HG03521 (cell line): ENCODE measurements at regions not wholly inside any gene's neighbourhood (a gene's known extent, or its start where the extent isn't known, plus 50 kb on each side); places are given as distances from the start of the nearest gene placed in this dataset.
"Not testable (repeated sequence)": the region's sequence is repeated elsewhere in the genome, so short reads cannot be mapped to it uniquely, and the experiment has no call there.

Source experiments
- ATAC-seq: cut with Tn5 transposase; IDR thresholded peaks from one replicate; pipeline ENCODE4 v1.9.1; 2021; ENCODE audit warnings: mild to moderate bottlenecking, moderate library complexity; ENCODE audit not compliant: unreplicated experiment

GRCh38 chr14:48325486-48325885 lies 650.1 kb upstream of the MDGA2 start:
- ATAC-seq: no peak

GRCh38 chr14:48323665-48324064 lies 648.3 kb upstream of the MDGA2 start:
- no peak for ATAC-seq

DNA sequence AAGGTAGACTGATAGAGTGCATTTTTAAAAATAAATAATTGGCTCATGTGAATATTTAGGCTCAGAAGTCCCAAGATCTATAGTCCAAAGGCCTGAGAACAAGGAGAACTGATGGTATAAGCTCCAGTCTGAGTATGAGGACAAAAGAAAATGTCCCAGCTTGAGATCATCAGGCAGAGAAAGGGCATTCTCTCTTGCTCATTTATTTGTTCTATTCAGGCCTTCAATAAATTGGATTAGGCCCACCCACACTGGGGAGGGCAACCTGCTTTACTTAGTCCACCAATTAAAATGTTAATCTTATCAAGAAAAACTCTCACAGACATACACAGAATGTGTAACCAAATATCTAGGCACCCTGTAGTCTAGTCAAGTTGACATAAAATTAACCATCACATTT lies 644.4 kb upstream of the MDGA2 start:
- no peak for ATAC-seq

GRCh38 chr14:48304729-48305128 lies 629.3 kb upstream of the MDGA2 start:
- ATAC-seq: no peak

- ATAC-seq: no peak
Measured at GRCh38 chr14:48289701-48290100, 614.3 kb upstream of the MDGA2 start.

DNA sequence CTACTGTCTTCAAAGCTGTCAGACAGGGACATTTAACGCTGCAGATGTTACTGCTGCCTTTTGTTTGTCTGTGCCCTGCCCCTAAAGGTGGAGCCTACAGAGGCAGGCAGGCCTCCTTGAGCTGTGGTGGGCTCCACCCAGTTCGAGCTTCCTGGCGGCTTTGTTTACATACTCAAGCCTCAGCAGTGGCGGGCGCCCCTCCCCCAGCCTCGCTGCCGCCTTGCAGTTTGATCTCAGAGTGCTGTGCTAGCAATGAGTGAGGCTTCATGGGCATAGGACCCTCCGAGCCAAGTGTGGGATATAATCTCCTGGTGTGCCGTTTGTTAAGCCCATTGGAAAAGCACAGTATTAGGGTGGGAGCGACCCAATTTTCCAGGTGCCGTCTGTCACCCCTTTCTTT lies 609.8 kb upstream of the MDGA2 start:
- not testable (repeated sequence) for ATAC-seq

GRCh38 chr14:48275301-48275700 lies 599.9 kb upstream of the MDGA2 start:
- ATAC-seq: no peak

- no peak for ATAC-seq
Measured at GRCh38 chr14:48274826-48275225, 599.4 kb upstream of the MDGA2 start.

DNA sequence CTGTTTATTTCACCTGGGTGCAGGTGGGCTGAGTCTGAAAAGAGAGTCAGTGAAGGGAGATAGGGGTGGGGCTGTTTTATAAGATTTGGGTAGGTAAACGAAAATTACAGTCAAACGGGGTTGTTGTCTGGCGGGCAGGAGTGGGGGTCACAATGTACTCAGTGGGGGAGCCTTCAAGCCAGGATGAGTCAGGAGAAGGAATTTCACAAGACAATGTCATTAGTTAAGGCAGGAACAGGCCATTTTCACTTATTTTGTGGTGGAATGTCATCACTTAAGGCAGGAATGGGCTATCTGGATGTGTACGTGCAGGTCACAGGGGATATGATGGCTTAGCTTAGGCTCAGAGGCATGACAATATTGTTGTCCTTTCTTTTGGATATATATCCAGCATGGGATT lies 592.5 kb upstream of the MDGA2 start:
- not testable (repeated sequence) for ATAC-seq

- not testable (repeated sequence) for ATAC-seq
Measured at GRCh38 chr14:48266201-48266600, 590.8 kb upstream of the MDGA2 start.

GRCh38 chr14:48261436-48261835 lies 586.0 kb upstream of the MDGA2 start:
- ATAC-seq: no peak

DNA sequence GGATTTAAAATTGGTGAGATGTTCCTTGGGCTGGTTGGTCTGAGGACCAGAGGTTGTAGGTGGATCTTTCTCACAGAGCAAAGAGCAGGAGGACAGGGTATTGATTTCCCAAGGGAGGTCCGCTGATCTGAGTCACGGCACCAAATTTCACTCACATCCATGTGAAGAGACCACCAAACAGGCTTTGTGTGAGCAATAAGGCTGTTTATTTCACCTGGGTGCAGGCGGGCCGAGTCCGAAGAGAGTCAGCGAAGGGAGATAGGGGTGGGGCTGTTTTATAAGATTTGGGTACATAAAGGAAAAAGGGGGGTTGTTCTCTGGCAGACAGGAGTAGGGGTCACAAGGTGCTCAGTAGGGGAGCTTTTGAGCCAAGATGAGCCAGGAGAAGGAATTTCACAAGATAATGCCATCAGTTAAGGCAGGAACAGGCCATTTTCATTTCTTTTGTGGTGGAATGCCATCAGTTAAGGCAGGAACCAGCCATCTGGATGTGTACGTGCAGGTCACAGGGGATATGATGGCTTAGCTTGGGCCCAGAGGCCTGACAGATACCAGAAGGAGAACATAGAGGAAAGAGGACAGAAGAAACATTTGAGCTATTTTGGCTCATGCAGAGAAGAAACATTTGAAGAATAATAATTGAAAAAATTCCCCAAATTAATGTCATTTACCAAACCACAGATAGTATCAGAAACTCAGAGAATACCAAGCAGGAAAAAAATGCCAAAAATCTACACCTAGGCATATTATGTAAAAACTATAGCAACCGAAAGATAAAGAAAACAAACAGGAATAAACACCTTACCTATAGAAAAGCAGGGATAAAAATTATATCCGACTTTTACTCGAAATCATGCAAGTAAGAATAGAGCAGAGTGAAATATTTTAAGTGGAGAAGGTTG lies 585.2 kb upstream of the MDGA2 start:
- ATAC-seq: not testable (repeated sequence)

DNA sequence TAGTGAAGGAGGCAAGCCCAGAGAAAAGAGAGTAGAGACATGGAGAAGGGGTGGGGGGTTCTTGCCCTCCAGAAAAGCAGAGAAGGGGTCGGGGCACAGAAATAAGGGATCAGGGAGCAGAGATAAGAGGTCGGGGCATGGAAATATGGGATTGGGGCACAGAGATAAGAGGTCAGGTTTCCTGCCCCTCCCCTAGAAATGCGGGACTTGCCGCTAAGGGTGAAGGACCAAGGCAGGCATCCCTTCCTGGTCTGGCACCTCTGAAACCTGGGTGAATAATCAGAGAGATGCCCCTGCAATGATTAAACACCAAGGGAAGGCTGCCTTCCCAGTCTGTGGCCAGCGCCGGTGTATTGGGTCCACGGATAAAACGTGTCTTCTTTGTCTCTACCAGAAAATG lies 584.5 kb upstream of the MDGA2 start:
- not testable (repeated sequence) for ATAC-seq

DNA sequence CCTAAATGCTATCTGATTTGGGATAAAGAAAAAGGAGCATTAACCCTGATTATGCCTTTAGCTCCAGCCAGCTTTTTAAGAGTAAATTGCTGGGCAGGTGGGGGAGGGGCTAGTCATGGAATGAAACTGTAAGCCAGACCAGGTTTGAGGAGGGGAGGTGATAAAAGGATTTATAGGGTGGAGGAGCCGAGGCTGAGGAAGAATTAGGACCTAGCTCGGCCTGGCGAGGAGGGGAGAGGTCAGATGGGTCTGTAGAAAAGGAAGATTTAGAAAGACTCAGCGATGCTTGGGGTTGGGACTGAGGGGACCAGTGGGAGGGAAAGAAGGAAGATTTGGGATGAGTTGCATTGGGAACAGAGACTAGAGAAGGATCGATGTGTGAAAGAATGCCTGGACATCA lies 583.8 kb upstream of the MDGA2 start:
- not testable (repeated sequence) for ATAC-seq

DNA sequence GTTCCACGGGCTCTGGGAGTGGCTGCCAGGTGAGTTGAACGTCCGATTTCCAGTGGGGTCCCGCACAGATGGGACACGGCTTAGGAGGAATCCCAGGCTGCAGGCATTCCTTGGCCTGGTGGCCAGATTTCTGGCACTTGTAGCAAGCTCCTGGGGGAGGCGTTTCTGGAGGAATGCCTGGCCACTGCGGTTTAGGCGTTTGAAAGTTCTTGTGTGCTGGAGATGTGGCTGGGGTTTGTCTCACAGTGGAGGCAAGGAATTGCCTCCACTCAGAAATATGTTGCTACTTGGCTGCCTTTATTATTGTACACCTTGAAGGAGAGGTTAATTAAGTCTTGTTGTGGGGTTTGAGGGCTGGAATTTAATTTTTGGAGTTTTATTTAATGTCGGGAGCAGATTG lies 583.3 kb upstream of the MDGA2 start:
- ATAC-seq: not testable (repeated sequence)

- ATAC-seq: no peak
Measured at GRCh38 chr14:48253020-48253419, 577.6 kb upstream of the MDGA2 start.

DNA sequence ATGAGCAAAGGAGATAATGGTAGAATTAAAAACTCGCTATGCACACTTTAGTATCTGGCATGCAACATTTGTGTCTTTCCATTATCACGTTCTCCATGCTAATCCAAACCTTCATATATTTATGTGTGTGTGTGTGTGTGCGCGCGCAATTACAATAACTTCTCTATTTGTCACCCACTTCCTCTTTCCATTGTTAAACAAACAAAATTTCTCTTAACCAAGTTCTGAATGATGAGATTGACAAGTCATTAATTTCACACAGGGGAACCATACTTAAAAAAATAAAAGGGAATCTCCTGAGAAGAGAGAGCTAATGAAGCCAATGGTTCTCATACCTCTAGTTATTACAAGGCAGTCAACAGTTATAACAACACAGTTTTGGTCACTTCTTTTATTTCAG lies 575.9 kb upstream of the MDGA2 start:
- ATAC-seq: no peak

- no peak for ATAC-seq
Measured at GRCh38 chr14:48250575-48250974, 575.2 kb upstream of the MDGA2 start.

DNA sequence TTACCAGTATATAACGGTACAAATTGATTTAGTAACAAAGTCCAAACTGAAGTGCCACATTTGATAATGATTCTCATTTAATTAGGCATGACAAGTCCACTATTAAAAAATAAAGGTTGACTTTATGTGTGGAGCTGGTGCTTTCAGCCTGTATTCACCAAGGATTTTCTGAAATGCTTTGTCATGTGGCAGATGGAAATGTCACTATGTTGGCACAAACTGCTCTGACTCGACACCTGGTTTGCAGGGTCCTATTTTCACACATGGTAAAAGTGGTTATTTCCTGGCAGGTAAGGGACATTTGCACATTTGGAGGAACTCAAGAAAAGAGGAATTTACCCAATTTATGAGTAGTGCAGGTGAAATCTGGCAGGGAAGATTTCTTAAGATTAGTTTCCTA lies 572.6 kb upstream of the MDGA2 start:
- ATAC-seq: no peak

DNA sequence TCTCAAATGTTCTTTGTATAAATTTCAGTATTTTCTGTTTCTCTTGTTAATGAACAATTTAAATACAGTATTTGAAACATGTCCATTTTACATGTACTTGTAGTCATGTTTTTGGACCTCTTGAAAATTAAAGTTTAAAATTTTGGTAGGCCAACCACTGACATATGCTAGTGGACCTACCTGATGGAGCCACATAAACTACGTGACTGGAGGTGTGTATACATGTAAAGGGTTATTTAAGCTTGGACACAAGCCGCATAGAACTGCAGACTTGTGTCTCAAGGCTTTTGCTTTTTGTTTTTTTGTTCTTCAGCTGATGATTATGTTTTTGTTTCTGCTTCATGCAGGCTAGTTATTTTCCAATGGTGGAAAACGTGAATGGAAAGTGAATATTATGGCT lies 568.5 kb upstream of the MDGA2 start:
- ATAC-seq: no peak

DNA sequence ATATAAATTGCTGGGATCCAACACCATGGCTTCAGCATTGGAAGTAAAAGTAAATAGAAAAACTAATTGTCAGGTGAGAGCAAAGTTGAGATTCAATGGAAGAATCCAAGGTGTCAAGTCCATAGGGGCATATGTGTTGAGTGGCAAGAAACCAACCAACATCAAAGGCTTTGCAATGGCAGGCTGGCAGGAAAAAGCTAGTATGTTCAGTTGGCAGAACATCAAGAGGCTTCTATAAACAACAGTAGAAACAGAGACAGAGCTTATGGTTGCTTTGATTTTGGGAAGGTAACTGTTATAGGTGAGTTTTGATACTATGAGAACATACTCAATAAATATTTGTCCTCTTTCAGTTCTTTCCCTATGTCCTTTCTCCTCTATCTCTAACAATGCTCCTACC lies 553.7 kb upstream of the MDGA2 start:
- no peak for ATAC-seq

DNA sequence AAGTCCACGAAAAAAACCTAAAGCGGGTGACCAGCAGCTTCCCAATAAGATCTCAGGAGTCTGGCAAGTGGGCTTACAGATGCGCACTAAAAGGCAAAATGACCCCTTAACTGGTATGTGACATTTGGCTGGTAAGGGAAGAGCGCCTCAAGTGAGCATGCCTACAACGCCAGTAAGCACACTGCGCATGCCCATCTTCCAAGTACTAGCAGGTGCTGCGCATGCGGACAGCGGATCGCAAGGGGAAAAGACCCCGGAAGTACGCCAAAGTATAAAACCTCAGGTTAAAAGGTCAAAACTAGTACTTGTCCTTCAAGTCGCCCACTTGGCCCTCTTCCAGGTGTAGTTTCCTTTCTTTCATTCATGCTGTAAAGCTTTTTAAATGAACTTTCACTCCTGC lies 518.5 kb upstream of the MDGA2 start:
- no peak for ATAC-seq

GRCh38 chr14:48149624-48150023 lies 474.2 kb upstream of the MDGA2 start:
- ATAC-seq: not testable (repeated sequence)
